B cell (primary cell): ENCODE measurements at regions not wholly inside any gene's neighbourhood (a gene's known extent, or its start where the extent isn't known, plus 50 kb on each side); places are given as distances from the start of the nearest gene placed in this dataset.

Experiments
- EZH2 ChIP-seq: IDR thresholded peaks from 2 replicates; pipeline ENCODE4 v1.6.1; 2012; ENCODE audit warnings: borderline replicate concordance, low read depth, mild to moderate bottlenecking, moderate library complexity, low read length; ENCODE audit not compliant: insufficient read depth, poor library complexity, severe bottlenecking
- TF ChIP-seq, protein P1 (sequence below): fragments of 200-600 bp; IDR thresholded peaks from one replicate; pipeline ENCODE4 v1.8.0; 2022; ENCODE audit warnings: antibody characterized with exemption, mild to moderate bottlenecking

GRCh38 chr16:64408699-64409098, 713.2 kb downstream of the CDH11 start:
- TF ChIP-seq, protein P1, sequence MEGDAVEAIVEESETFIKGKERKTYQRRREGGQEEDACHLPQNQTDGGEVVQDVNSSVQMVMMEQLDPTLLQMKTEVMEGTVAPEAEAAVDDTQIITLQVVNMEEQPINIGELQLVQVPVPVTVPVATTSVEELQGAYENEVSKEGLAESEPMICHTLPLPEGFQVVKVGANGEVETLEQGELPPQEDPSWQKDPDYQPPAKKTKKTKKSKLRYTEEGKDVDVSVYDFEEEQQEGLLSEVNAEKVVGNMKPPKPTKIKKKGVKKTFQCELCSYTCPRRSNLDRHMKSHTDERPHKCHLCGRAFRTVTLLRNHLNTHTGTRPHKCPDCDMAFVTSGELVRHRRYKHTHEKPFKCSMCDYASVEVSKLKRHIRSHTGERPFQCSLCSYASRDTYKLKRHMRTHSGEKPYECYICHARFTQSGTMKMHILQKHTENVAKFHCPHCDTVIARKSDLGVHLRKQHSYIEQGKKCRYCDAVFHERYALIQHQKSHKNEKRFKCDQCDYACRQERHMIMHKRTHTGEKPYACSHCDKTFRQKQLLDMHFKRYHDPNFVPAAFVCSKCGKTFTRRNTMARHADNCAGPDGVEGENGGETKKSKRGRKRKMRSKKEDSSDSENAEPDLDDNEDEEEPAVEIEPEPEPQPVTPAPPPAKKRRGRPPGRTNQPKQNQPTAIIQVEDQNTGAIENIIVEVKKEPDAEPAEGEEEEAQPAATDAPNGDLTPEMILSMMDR = no peak
- TF ChIP-seq EZH2 = no peak
